Natural killer cell (primary cell): ENCODE measurements at regions not wholly inside any gene's neighbourhood (a gene's known extent, or its start where the extent isn't known, plus 50 kb on each side); places are given as distances from the start of the nearest gene placed in this dataset.

Source experiments
- ATAC-seq, 3 donors: fragments of 150-1000 bp in 2 of 3; fragments of 200-7000 bp in 1 of 3; cut with Tn5 transposase; 1 replicate in 1 of 3; 2 replicates in 2 of 3; pipeline ENCODE4 v1.10.0; 2021; ENCODE audit warnings: mild to moderate bottlenecking in 2 of 3, moderate library complexity in 2 of 3
- DNase-seq, 2 donors: peaks; one replicate each; pipeline versions ENCODE4 v3.0.0 to v3.0.0-alpha.2; 2013 to 2021; ENCODE audit warnings: mixed read lengths in 1 of 2
- H3K27ac ChIP-seq: one replicate; pipeline ENCODE4 v1.5.1; 2013; ENCODE audit warnings: mild to moderate bottlenecking, low read length
- H3K27me3 ChIP-seq: one replicate; pipeline ENCODE4 v1.6.1; 2013; ENCODE audit warnings: low read length; ENCODE audit not compliant: control insufficient read depth, insufficient read depth
- H3K36me3 ChIP-seq: one replicate; pipeline ENCODE4 v1.6.1; 2013; ENCODE audit warnings: low read length; ENCODE audit not compliant: control insufficient read depth, insufficient read depth
- H3K4me1 ChIP-seq: one replicate; pipeline ENCODE4 v1.6.1; 2013; ENCODE audit warnings: low read length; ENCODE audit not compliant: control insufficient read depth, insufficient read depth
- H3K4me3 ChIP-seq: one replicate; pipeline ENCODE4 v1.5.1; 2013; ENCODE audit warnings: low read length
- H3K9me3 ChIP-seq: one replicate; pipeline ENCODE4 v1.6.1; 2013; ENCODE audit warnings: low read length; ENCODE audit not compliant: control insufficient read depth, insufficient read depth
- H3K27ac Mint-ChIP-seq, 2 donors: one replicate each; pipeline ENCODE4 v1.8.0; 2022; ENCODE audit warnings: mild to moderate bottlenecking in 2 of 2, mixed read lengths in 2 of 2, moderate library complexity in 1 of 2
- H3K27me3 Mint-ChIP-seq, 2 donors: one replicate each; pipeline ENCODE4 v1.8.0; 2022; ENCODE audit warnings: low read depth in 2 of 2, mixed read lengths in 2 of 2
- H3K36me3 Mint-ChIP-seq: one replicate; pipeline ENCODE4 v1.8.0; 2022; ENCODE audit warnings: mixed read lengths
- H3K4me1 Mint-ChIP-seq, 2 donors: one replicate each; pipeline ENCODE4 v1.8.0; 2022; ENCODE audit warnings: mixed read lengths in 2 of 2
- H3K4me3 Mint-ChIP-seq: one replicate; pipeline ENCODE4 v1.8.0; 2022; ENCODE audit warnings: mild to moderate bottlenecking, moderate library complexity, mixed read lengths
- H3K9me3 Mint-ChIP-seq, 2 donors: one replicate each; pipeline ENCODE4 v1.8.0; 2022; ENCODE audit warnings: mixed read lengths in 2 of 2
- WGBS: methylation state at CpG from one replicate; pipeline ENCODE4 v1.1.7; 2013; ENCODE audit warnings: missing lambda C conversion rate; ENCODE audit not compliant: insufficient coverage; 5-methylcytosine and 5-hydroxymethylcytosine counted together
- intact Hi-C: fragments of 100-400 bp; cut with micrococcal nuclease; formaldehyde crosslinking; loops from one replicate; pipeline ENCODE4 v1.14.2; 2022
- TF ChIP-seq, protein P1 (sequence below): fragments of 200-600 bp; IDR thresholded peaks from one replicate; pipeline ENCODE4 v1.8.0; 2022; ENCODE audit warnings: antibody characterized with exemption

DNA sequence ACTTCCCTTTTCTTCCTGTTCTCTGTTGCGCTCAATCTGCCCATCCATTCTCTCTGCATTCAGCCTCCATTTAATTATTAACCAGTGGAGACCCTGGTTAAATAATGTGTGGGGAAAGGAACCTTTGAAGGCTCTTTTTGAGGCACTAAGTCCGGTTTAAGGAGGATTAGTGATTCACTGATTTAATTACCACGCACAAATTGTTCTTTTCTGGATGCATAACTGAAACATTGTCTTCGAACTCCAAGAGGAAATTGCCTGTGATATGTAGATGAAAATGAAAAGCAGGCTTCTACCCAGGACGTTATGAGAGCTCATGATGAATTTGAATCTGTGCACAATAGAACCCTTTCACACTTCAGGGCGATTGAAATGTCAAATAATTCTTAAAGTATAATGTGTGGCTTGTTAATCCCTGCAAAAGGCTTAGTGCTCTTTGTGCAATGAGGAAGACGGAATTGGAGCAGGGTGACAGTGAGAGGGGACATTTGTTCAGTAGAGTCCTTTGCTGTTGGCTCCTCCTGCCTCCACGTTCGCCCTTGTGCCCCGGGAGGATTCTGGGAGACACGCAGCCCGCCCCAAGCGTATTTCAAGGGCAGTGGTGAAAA, 51.1 kb upstream of the ZNF236 start:
- Histone ChIP-seq H3K36me3 (no peaks in the 10 kb centered on the region), H3K9me3 (peaks cover 5% of the 10 kb centered on the region), H3K4me3 (no peak overlapping the region), H3K27ac (no peak overlapping the region), H3K27me3 (no peaks in the 10 kb centered on the region), H3K4me1 (peaks cover 5% of the 10 kb centered on the region)
- no peak overlapping the region for H3K27ac Mint-ChIP-seq
- no peak overlapping the region for H3K4me3 Mint-ChIP-seq
- DNase-seq (no peak), ATAC-seq (no peak)
- peaks cover 19% of the 10 kb centered on the region for H3K36me3 Mint-ChIP-seq
- H3K27me3 Mint-ChIP-seq: peaks cover 0 to 12% of the 10 kb centered on the region in 2 donors
- peaks cover 10 to 18% of the 10 kb centered on the region in 2 donors for H3K4me1 Mint-ChIP-seq
- intact Hi-C loops: no loop called here
- H3K9me3 Mint-ChIP-seq: peaks cover 0 to 4% of the 10 kb centered on the region in 2 donors
- TF ChIP-seq, protein P1, sequence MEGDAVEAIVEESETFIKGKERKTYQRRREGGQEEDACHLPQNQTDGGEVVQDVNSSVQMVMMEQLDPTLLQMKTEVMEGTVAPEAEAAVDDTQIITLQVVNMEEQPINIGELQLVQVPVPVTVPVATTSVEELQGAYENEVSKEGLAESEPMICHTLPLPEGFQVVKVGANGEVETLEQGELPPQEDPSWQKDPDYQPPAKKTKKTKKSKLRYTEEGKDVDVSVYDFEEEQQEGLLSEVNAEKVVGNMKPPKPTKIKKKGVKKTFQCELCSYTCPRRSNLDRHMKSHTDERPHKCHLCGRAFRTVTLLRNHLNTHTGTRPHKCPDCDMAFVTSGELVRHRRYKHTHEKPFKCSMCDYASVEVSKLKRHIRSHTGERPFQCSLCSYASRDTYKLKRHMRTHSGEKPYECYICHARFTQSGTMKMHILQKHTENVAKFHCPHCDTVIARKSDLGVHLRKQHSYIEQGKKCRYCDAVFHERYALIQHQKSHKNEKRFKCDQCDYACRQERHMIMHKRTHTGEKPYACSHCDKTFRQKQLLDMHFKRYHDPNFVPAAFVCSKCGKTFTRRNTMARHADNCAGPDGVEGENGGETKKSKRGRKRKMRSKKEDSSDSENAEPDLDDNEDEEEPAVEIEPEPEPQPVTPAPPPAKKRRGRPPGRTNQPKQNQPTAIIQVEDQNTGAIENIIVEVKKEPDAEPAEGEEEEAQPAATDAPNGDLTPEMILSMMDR: no peak
- WGBS: 89% methylated on average over 12 of the region's 13 CpGs

DNA sequence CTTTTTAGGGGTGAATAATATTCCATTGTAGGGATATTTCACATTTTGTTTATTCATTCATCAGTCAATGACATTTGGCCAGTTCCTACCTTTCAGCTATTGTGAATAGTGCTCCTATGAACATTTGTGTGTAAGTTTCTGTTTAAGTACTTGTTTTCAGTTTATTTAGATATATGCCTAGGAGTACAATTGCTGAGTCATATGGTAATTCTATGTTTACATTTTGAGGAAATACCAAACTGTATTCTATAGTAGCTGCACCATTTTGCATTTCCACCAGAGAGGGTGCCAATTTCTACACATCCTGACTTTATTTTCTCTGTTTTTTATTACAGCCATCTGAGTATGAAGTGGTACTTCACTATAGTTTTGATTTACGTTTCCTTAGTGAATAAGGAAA, 54.4 kb upstream of the ZNF236 start:
- Histone ChIP-seq H3K27me3 (no peaks in the 10 kb centered on the region), H3K4me3 (no peak overlapping the region), H3K9me3 (peaks cover 5% of the 10 kb centered on the region), H3K27ac (no peak overlapping the region), H3K36me3 (no peaks in the 10 kb centered on the region), H3K4me1 (peaks cover 18% of the 10 kb centered on the region)
- DNase-seq (no peak), ATAC-seq (no peak)
- intact Hi-C loops: no loop called here
- H3K36me3 Mint-ChIP-seq: peaks cover 19% of the 10 kb centered on the region
- no peak overlapping the region for H3K27ac Mint-ChIP-seq
- WGBS: no CpG with 5 or more reads among the region's 1 CpG
- peaks cover 33 to 41% of the 10 kb centered on the region in 2 donors for H3K4me1 Mint-ChIP-seq
- peaks cover 0 to 12% of the 10 kb centered on the region in 2 donors for H3K27me3 Mint-ChIP-seq
- no peak overlapping the region for H3K4me3 Mint-ChIP-seq
- H3K9me3 Mint-ChIP-seq: peaks cover 0 to 4% of the 10 kb centered on the region in 2 donors
- TF ChIP-seq, protein P1: no peak

DNA sequence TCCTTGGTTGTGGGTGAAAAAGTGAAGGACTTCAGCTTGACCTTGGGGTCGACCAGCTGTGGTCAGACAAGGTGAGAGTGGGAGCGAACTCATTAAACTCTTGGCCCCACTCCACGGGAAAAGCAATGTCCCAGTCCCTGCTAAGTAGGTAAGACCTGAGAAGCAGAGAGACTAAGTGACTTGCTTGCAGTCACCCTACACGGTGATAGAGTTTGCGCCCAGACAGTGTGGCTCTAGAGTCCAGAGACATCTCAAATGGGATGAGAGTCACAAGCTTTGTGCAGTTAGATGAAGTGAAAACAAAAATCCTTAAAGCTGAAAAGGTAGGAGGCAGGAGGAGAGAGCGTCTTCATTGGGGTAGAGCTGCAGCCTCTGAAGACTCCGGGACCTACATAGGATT, 55.9 kb upstream of the ZNF236 start:
- H3K27me3 ChIP-seq: no peaks in the 10 kb centered on the region
- intact Hi-C loops: loop anchor here (1.0 kb wide), 1 partner anchor 15 kb away; no protein-coding TSS in a partner anchor
- TF ChIP-seq, protein P1: no peak
- Mint-ChIP-seq H3K4me1 (peaks cover 47 to 56% of the 10 kb centered on the region in 2 donors), H3K4me3 (peak overlapping the region; percentile 22), H3K9me3 (peaks cover 0 to 4% of the 10 kb centered on the region in 2 donors), H3K27ac (peak overlapping the region in 1 of 2 donors; percentile 3), H3K27me3 (peaks cover 0 to 16% of the 10 kb centered on the region in 2 donors), H3K36me3 (peaks cover 19% of the 10 kb centered on the region)
- ATAC-seq (no peak), DNase-seq (no peak)
- 90% methylated on average over 7 of the region's 7 CpGs for WGBS
- peaks cover 5% of the 10 kb centered on the region for H3K9me3 ChIP-seq
- H3K4me3 ChIP-seq: no peak overlapping the region
- no peaks in the 10 kb centered on the region for H3K36me3 ChIP-seq
- H3K4me1 ChIP-seq: peaks cover 18% of the 10 kb centered on the region
- no peak overlapping the region for H3K27ac ChIP-seq

DNA sequence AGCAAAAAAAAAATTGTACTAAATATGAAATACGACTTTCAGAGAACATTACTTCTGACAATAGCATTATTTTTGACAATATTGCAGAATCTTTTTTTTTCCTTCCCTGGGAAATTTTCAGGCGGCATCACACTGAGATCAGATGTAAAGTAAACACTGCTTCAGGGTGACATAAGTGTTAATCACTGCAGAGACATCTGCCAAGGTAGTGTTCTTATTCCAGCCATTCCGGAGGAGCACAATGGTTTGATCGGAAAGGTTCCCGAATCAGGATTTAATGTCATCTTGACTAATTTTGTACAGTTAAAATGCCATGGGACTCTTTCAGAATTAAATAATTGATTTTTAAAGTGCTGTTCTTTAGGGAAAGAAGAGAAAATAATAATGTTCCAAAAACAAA, 56.7 kb upstream of the ZNF236 start:
- H3K4me1 Mint-ChIP-seq: peaks cover 51 to 60% of the 10 kb centered on the region in 2 donors
- H3K4me3 Mint-ChIP-seq: no peak overlapping the region
- no peak overlapping the region for H3K27ac ChIP-seq
- TF ChIP-seq, protein P1: no peak
- peaks cover 0 to 14% of the 10 kb centered on the region in 2 donors for H3K27me3 Mint-ChIP-seq
- intact Hi-C loops: loop anchor here (1.0 kb wide), 1 partner anchor 14 kb away; no protein-coding TSS in a partner anchor
- peaks cover 0 to 4% of the 10 kb centered on the region in 2 donors for H3K9me3 Mint-ChIP-seq
- peaks cover 19% of the 10 kb centered on the region for H3K36me3 Mint-ChIP-seq
- no peaks in the 10 kb centered on the region for H3K36me3 ChIP-seq
- ATAC-seq (no peak), DNase-seq (no peak)
- peaks cover 5% of the 10 kb centered on the region for H3K9me3 ChIP-seq
- H3K4me1 ChIP-seq: peaks cover 18% of the 10 kb centered on the region
- no peak overlapping the region for H3K4me3 ChIP-seq
- H3K27me3 ChIP-seq: no peaks in the 10 kb centered on the region
- no peak overlapping the region for H3K27ac Mint-ChIP-seq
- 100% methylated on average over 4 of the region's 5 CpGs for WGBS
